NCI-H748 (cell line): ENCODE measurements at regions not wholly inside any gene's neighbourhood (a gene's known extent, or its start where the extent isn't known, plus 50 kb on each side); places are given as distances from the start of the nearest gene placed in this dataset.
A peak's percentile ranks its signal among the peaks of the same experiment; 100 is the strongest.

Experiments
- DNase-seq: peaks from one replicate; lab custom pipeline; 2025; ENCODE audit not compliant: unreplicated experiment; lab: John Stamatoyannopoulos, UW

GRCh38 chr13:76527041-76527440, 359.2 kb downstream of the KCTD12 start:
- no peak for DNase-seq

GRCh38 chr13:76523740-76524340, 362.4 kb downstream of the KCTD12 start:
- DNase-seq = no peak

GRCh38 chr13:76522083-76522755, 364.0 kb downstream of the KCTD12 start:
- DNase-seq = peak; percentile 34

- no peak for DNase-seq
Observed at GRCh38 chr13:76519685-76520084, 366.5 kb downstream of the KCTD12 start.

- DNase-seq = no peak
Observed at GRCh38 chr13:76516586-76516985, 369.6 kb downstream of the KCTD12 start.

- DNase-seq = no peak
Observed at GRCh38 chr13:76516013-76516412, 370.2 kb downstream of the KCTD12 start.

GRCh38 chr13:76512721-76513145, 373.5 kb downstream of the KCTD12 start:
- peak; percentile 91 for DNase-seq

GRCh38 chr13:76505437-76505836, 380.8 kb downstream of the KCTD12 start:
- DNase-seq = no peak

GRCh38 chr13:76503766-76504165, 382.4 kb downstream of the KCTD12 start:
- peak; percentile 86 for DNase-seq

- no peak for DNase-seq
Observed at GRCh38 chr13:76503291-76503690, 382.9 kb downstream of the KCTD12 start.

- no peak for DNase-seq
Observed at GRCh38 chr13:76500894-76501293, 385.3 kb downstream of the KCTD12 start.

GRCh38 chr13:76499891-76500290, 386.3 kb downstream of the KCTD12 start:
- DNase-seq = no peak

GRCh38 chr13:76489274-76489673, 396.9 kb downstream of the KCTD12 start:
- DNase-seq = peak; percentile 85

- no peak for DNase-seq
Observed at GRCh38 chr13:76481738-76482137, 404.5 kb downstream of the KCTD12 start.

GRCh38 chr13:76474966-76475365, 411.2 kb downstream of the KCTD12 start:
- no peak for DNase-seq

- no peak for DNase-seq
Observed at GRCh38 chr13:76474356-76474755, 411.8 kb downstream of the KCTD12 start.

- peak; percentile 76 for DNase-seq
Observed at GRCh38 chr13:76473552-76474134, 412.6 kb downstream of the KCTD12 start.

- DNase-seq = no peak
Observed at GRCh38 chr13:76472916-76473315, 413.3 kb downstream of the KCTD12 start.

GRCh38 chr13:76471486-76471885, 414.7 kb downstream of the KCTD12 start:
- no peak for DNase-seq

GRCh38 chr13:76470991-76471390, 415.2 kb downstream of the KCTD12 start:
- no peak for DNase-seq

- peak; percentile 24 for DNase-seq
Observed at GRCh38 chr13:76466043-76466442, 420.2 kb downstream of the KCTD12 start.

- DNase-seq = no peak
Observed at GRCh38 chr13:76463314-76463713, 422.9 kb downstream of the KCTD12 start.
